GM19025 (cell line): ENCODE measurements at regions not wholly inside any gene's neighbourhood (a gene's known extent, or its start where the extent isn't known, plus 50 kb on each side); places are given as distances from the start of the nearest gene placed in this dataset.

Experiments
- ATAC-seq: cut with Tn5 transposase; IDR thresholded peaks from one replicate; pipeline ENCODE4 v1.9.1; 2021; ENCODE audit warnings: mild to moderate bottlenecking, low read depth, moderate library complexity; ENCODE audit not compliant: unreplicated experiment

DNA sequence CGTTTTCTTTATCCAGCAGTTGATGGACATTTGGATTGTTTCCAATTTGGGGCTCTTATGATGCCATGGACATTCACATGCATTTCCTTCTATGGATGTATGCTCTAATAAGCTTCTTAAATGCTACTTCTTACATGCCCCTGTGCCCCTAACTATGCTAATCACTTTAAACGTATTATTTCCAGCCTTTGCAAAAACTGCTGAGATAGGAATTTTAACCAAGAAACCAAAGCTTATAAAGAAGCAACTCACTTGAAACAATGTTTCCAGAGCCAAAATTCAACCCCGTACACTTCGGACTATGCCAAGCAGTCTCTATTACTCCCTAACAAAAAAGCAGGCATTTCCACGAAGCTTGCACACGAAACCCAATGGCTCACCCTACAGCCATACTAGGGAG is 545.6 kb upstream of the WWC1 start:
- ATAC-seq = no peak

- no peak for ATAC-seq
Observed at GRCh38 chr5:167750586-167750985, 540.9 kb upstream of the WWC1 start.

DNA sequence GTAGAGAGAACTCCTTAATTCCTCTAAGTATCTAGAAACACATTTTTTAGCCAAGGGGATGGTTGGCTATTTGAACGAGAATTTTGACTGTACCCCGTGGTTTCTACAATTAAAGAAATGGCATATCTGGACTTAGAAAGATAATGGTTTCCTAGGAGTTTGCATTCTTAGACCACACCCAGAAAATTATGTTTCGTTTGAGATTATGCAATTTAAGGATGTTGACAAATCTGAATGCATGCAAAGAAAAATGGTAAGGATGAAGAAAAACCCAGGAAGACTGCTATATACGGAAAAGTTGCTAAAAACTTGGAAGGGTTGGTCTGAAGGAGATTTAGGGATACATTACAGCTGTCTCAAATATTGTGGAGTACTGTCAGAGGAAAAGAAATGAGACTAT is 538.5 kb upstream of the WWC1 start:
- no peak for ATAC-seq

GRCh38 chr5:167753725-167754490 is 537.5 kb upstream of the WWC1 start:
- no peak for ATAC-seq

DNA sequence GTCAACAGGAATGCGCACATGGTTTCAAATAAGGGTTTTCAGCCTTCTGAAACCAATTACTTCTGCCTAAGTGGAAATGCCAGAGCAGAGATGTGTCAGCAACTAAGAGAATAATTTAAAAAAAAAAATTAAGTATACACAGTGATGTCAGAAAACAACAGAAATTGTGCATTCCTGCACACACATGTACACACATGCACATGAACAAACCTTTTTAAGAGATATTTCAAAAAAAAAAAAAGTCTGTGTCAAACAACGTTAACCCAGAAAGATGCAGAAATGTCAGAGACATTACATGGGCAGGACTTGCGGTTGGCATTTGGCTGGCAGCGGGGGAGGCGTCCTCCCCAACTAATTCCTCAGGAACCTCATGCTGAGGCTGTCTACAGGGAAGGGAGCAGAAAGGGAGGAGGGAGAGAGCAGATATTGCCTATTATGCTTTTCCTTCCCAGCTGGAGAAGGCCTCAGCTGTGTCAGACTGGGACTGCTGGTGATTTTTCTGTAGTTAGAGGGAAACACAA is 536.9 kb upstream of the WWC1 start:
- no peak for ATAC-seq

GRCh38 chr5:167755420-167755819 is 536.0 kb upstream of the WWC1 start:
- ATAC-seq = no peak

DNA sequence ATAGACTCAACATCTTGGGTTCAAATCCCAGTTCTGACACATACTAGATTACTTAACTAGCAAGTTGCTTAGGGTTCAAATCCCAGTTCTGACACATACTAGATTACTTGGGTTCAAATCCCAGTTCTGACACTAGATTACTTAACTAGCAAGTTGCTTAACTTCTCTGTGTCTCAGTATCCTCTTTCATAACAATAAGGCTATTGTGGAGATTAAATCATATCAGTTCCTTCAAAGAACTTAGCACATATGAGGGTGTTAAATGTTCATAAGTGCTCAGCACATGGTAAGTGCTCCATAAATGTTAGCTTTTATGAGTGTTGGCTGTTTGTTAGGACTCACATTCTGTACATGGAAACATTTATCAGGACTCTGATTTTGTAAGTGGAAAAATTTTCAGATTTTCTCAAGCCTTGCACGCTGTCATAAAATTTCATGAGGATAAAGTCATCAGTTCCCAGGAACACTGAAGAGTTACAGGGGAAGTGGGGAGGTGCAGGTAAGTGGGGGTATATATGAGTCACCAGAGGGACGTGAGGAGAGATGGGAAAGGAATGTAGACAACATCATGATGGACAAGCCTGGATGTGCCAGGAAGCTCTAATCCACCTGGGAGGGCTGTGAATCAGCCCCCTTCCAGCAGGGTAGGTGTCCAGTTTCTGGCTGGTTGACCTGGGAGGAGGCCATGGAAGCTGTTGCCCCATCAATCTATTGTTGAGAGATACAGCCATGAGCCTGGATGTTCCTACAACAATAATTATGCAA is 532.2 kb upstream of the WWC1 start:
- ATAC-seq = no peak

GRCh38 chr5:167763772-167764171 is 527.7 kb upstream of the WWC1 start:
- no peak for ATAC-seq

- no peak for ATAC-seq
Observed at GRCh38 chr5:167764641-167765289, 526.7 kb upstream of the WWC1 start.

DNA sequence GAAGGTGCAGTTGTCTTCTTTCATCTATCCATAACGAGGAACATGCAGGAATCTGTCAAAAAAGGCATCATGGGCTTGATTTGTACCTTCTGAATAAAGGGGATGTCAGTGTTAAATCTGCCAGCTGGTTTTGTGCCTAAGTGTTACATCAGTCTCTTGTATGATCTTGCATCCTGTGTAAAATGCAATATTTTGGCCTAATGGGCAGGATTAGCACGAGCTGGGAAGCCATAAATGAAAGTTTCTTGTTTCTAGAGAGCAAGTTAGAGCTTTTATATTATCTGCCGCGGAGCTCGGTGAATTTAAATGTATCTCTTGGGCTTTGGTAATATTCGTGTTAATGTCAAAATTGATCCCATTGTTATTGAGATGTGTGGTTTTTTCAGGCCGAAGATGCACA is 526.1 kb upstream of the WWC1 start:
- ATAC-seq = no peak

DNA sequence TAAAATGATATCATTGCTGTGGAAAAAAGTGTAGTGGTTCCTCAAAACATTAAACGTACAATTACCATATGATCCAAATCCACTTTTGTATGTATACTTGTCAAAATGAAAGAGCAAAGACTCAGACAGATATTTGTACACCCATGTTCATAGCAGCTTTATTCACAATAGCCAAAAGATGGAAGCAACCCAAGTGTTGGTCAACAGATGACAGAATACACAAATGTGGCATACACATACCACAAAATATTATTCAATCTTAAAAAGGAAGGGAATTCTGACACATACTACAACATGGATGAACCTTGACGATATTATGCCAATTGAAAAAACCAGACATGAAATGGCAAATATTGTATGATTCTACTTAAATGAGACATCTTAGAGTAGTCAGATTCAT is 524.5 kb upstream of the WWC1 start:
- no peak for ATAC-seq

DNA sequence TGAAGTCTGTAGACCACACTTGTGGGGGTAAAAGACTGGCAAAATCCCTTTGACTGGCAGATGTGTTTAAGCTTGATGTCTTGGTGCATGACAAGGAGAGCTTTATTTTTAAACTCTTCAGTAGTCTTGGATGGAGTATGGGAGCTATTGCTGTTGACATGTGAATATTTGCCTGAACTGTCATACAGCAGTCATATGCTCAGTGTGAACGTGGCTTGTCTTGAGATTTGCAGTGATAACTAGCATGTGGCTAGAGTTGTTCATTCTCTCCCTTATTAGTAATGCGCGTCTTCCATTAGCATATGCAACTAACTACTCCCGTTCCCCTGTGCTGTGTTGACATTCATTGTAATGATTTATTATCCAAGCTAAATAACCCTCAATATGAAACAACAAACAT is 523.6 kb upstream of the WWC1 start:
- no peak for ATAC-seq

- no peak for ATAC-seq
Observed at GRCh38 chr5:167769846-167770413, 521.5 kb upstream of the WWC1 start.

- ATAC-seq = no peak
Observed at GRCh38 chr5:167770461-167770860, 521.0 kb upstream of the WWC1 start.

- ATAC-seq = no peak
Observed at GRCh38 chr5:167771571-167771970, 519.9 kb upstream of the WWC1 start.

GRCh38 chr5:167773668-167774301 is 517.7 kb upstream of the WWC1 start:
- no peak for ATAC-seq

GRCh38 chr5:167777746-167778145 is 513.7 kb upstream of the WWC1 start:
- no peak for ATAC-seq

DNA sequence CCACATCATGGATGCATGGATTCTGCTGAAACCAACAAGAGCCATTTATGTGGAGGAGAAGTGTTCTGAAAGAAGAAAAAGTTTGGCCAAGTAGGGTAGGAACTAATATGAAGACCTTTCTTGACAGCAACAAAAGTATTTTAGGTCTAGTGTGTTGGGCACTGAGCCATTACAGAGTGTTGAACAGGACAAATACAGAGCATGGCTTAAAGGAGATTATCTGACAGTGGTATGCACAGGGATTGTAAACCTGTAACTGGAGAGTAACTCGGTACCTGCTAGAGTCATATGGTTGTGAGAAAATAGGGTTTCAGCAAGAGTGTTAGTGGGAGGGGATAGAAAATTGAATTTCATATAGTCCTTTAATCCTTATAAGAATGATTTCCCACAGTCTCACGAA is 513.2 kb upstream of the WWC1 start:
- no peak for ATAC-seq

- no peak for ATAC-seq
Observed at GRCh38 chr5:167779644-167780043, 511.8 kb upstream of the WWC1 start.

- ATAC-seq = no peak
Observed at GRCh38 chr5:167780177-167780576, 511.3 kb upstream of the WWC1 start.
